CD14-positive monocyte (primary cell): ENCODE measurements at regions not wholly inside any gene's neighbourhood (a gene's known extent, or its start where the extent isn't known, plus 50 kb on each side); places are given as distances from the start of the nearest gene placed in this dataset.

Source experiments
- DNase-seq, 3 donors: peaks; one replicate each; pipeline ENCODE4 v3.0.0-alpha.2; 2011 to 2022
- H2AFZ ChIP-seq: 2 replicates; pipeline ENCODE4 v1.6.0; 2012; ENCODE audit warnings: mild to moderate bottlenecking, low read depth, low read length, inconsistent platforms; ENCODE audit not compliant: insufficient read depth, poor library complexity, severe bottlenecking
- H3K27ac ChIP-seq, 2 donors: 1 replicate in 1 of 2; 2 replicates in 1 of 2; pipeline ENCODE4 v1.5.1; 2012 to 2013; ENCODE audit warnings: low read length in 2 of 2, control low read depth in 1 of 2, inconsistent platforms in 1 of 2, low read depth in 1 of 2, mild to moderate bottlenecking in 1 of 2
- H3K27me3 ChIP-seq, 2 donors: one replicate each; pipeline versions ENCODE4 v1.6.0 to v1.6.1; 2011 to 2013; ENCODE audit warnings: low read length in 2 of 2; ENCODE audit not compliant: control insufficient read depth in 2 of 2, insufficient read depth in 2 of 2
- H3K36me3 ChIP-seq, 2 donors: replicated peaks in 1 of 2; 1 replicate in 1 of 2; 2 replicates in 1 of 2; pipeline versions ENCODE4 v1.5.1 to v1.6.1; 2012 to 2013; ENCODE audit warnings: low read length in 2 of 2, control low read depth in 1 of 2, inconsistent platforms in 1 of 2, mild to moderate bottlenecking in 1 of 2; ENCODE audit not compliant: insufficient read depth in 2 of 2, control insufficient read depth in 1 of 2
- H3K4me1 ChIP-seq, 2 donors: 1 replicate in 1 of 2; 2 replicates in 1 of 2; pipeline versions ENCODE4 v1.5.1 to v1.6.1; 2012 to 2013; ENCODE audit warnings: low read length in 2 of 2, control low read depth in 1 of 2, inconsistent platforms in 1 of 2, mild to moderate bottlenecking in 1 of 2, moderate library complexity in 1 of 2; ENCODE audit not compliant: insufficient read depth in 2 of 2, control insufficient read depth in 1 of 2
- H3K4me2 ChIP-seq: replicated peaks from 2 replicates; pipeline ENCODE3; 2012; ENCODE audit warnings: low read length, moderate library complexity, mild to moderate bottlenecking; ENCODE audit not compliant: poor library complexity, severe bottlenecking; ENCODE audit errors: extremely low read depth
- H3K4me3 ChIP-seq, 3 experiments: fragments of 200-600 bp in 1 of 3; sonication (generic) in 1 of 3; replicated peaks in 1 of 3; 1 replicate in 2 of 3; 2 replicates in 1 of 3; pipeline ENCODE4 v1.5.1; 2011 to 2013; ENCODE audit warnings: low read length in 3 of 3, mild to moderate bottlenecking in 3 of 3, control low read depth in 2 of 3, low read depth in 2 of 3, inconsistent platforms in 1 of 3, moderate library complexity in 1 of 3
- H3K79me2 ChIP-seq: 2 replicates; pipeline ENCODE4 v1.6.0; 2012; ENCODE audit warnings: mild to moderate bottlenecking, control low read depth, inconsistent platforms, low read length, moderate library complexity; ENCODE audit not compliant: insufficient read depth
- H3K9ac ChIP-seq: 2 replicates; pipeline ENCODE4 v1.6.0; 2017; ENCODE audit warnings: low read length, mild to moderate bottlenecking; ENCODE audit not compliant: insufficient read depth, poor library complexity, severe bottlenecking
- H3K9me3 ChIP-seq, 2 donors: replicated peaks in 1 of 2; 1 replicate in 1 of 2; 2 replicates in 1 of 2; pipeline versions ENCODE4 v1.5.1 to v1.6.1; 2012 to 2013; ENCODE audit warnings: low read length in 2 of 2, control low read depth in 1 of 2; ENCODE audit not compliant: control insufficient read depth in 1 of 2, insufficient read depth in 1 of 2
- H4K20me1 ChIP-seq: 2 replicates; pipeline ENCODE4 v1.6.0; 2012; ENCODE audit warnings: mild to moderate bottlenecking, low read length, control low read depth, moderate library complexity; ENCODE audit not compliant: insufficient read depth
- H3K27ac Mint-ChIP-seq, 7 donors: one replicate each; pipeline ENCODE4 v1.8.0; 2020; ENCODE audit warnings: mild to moderate bottlenecking in 7 of 7, mixed read lengths in 7 of 7, moderate library complexity in 6 of 7, inconsistent platforms in 2 of 7
- H3K27me3 Mint-ChIP-seq, 3 donors: one replicate each; pipeline ENCODE4 v1.8.0; 2021 to 2022; ENCODE audit warnings: low read depth in 3 of 3, mild to moderate bottlenecking in 3 of 3, mixed read lengths in 3 of 3, moderate library complexity in 3 of 3, inconsistent platforms in 1 of 3
- H3K36me3 Mint-ChIP-seq, 2 donors: one replicate each; pipeline ENCODE4 v1.8.0; 2020; ENCODE audit warnings: mixed read lengths in 2 of 2, inconsistent platforms in 1 of 2, mild to moderate bottlenecking in 1 of 2
- H3K4me1 Mint-ChIP-seq: one replicate; pipeline ENCODE4 v1.8.0; 2020; ENCODE audit warnings: mild to moderate bottlenecking, mixed read lengths
- H3K4me3 Mint-ChIP-seq, 2 donors: one replicate each; pipeline ENCODE4 v1.8.0; 2020; ENCODE audit warnings: mild to moderate bottlenecking in 2 of 2, mixed read lengths in 2 of 2, moderate library complexity in 1 of 2
- H3K9me3 Mint-ChIP-seq, 7 donors: one replicate each; pipeline ENCODE4 v1.8.0; 2020 to 2022; ENCODE audit warnings: mixed read lengths in 7 of 7, mild to moderate bottlenecking in 6 of 7, moderate library complexity in 6 of 7, inconsistent platforms in 2 of 7
- CTCF ChIP-seq: fragments of 200-600 bp; IDR thresholded peaks from one replicate; pipeline ENCODE4 v1.8.0; 2022; ENCODE audit warnings: antibody characterized with exemption, mild to moderate bottlenecking
- WGBS: methylation state at CpG from one replicate; pipeline ENCODE4 v1.1.5; 2013; ENCODE audit warnings: missing lambda C conversion rate; ENCODE audit not compliant: insufficient coverage; 5-methylcytosine and 5-hydroxymethylcytosine counted together
- intact Hi-C, 2 donors: fragments of 100-400 bp; cut with micrococcal nuclease; formaldehyde crosslinking; loops; one replicate each; pipeline versions ENCODE4 v1.15.0 to v1.15.1; 2023

DNA sequence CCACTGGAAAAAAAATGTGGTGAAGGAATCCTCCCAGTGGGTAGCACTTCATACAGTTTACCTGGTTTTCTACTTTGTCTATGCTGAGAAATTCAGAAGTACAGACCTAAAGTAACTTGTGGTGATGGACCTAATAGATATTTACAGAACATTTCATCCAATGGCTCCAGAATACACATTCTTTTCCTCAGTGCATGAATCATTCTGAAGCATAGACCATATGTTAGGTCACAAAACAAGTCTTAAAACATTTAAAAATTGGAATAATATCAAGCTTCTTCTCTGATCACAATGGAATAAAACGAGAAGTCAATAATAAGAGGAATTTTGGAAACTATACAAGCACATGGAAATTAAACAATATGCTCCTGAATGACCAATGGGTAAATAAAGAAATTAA is 450.1 kb upstream of the INTU start:
- Histone ChIP-seq H3K4me3 (no peak overlapping the region), H3K27ac (no peak overlapping the region), H3K79me2 (no peaks in the 10 kb centered on the region), H3K4me2 (no peak overlapping the region), H2AFZ (no peak overlapping the region), H3K27me3 (no peaks in the 10 kb centered on the region), H4K20me1 (no peaks in the 10 kb centered on the region), H3K9me3 (peaks cover 14 to 19% of the 10 kb centered on the region in 2 donors), H3K36me3 (no peaks in the 10 kb centered on the region), H3K4me1 (no peaks in the 10 kb centered on the region), H3K9ac (no peak overlapping the region)
- Mint-ChIP-seq H3K27me3 (peaks cover 0 to 2% (median 0%) of the 10 kb centered on the region in 3 donors), H3K4me1 (no peaks in the 10 kb centered on the region), H3K27ac (no peak overlapping the region), H3K9me3 (peaks cover 0 to 22% (median 13%) of the 10 kb centered on the region in 7 donors), H3K36me3 (no peaks in the 10 kb centered on the region), H3K4me3 (no peak overlapping the region)
- DNase-seq = no peak
- no CpG with 5 or more reads among the region's 1 CpG for WGBS
- no peak for TF ChIP-seq CTCF
- intact Hi-C loops = no loop called here

DNA sequence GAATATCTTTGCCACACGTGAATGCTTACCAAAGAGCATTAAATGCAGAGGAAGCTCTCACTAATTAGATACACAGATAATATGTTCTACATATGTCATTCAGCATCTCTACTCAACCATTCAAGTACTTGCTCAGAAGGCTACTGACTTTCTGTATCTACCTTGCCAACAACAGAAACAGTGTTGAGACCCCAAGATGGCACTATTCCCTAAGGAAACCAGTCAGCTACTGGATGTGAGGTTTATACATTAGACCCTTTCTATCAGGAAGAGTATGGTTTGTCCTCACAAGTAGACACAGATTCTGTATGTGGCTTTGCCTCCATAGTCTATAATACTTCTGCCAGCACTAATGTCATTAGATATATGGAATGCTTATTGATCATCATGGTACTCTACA is 443.9 kb upstream of the INTU start:
- H3K4me3 Mint-ChIP-seq = no peak overlapping the region
- Histone ChIP-seq H3K27me3 (no peaks in the 10 kb centered on the region), H2AFZ (no peak overlapping the region), H3K27ac (no peak overlapping the region), H3K4me3 (no peak overlapping the region), H3K9ac (no peak overlapping the region), H3K4me2 (no peak overlapping the region), H3K4me1 (no peaks in the 10 kb centered on the region), H4K20me1 (no peaks in the 10 kb centered on the region), H3K36me3 (no peaks in the 10 kb centered on the region), H3K9me3 (peaks cover 12 to 14% of the 10 kb centered on the region in 2 donors), H3K79me2 (no peaks in the 10 kb centered on the region)
- no CpG with 5 or more reads among the region's 1 CpG for WGBS
- no peak for DNase-seq
- H3K4me1 Mint-ChIP-seq = no peaks in the 10 kb centered on the region
- no peaks in the 10 kb centered on the region for H3K27me3 Mint-ChIP-seq
- no peaks in the 10 kb centered on the region for H3K36me3 Mint-ChIP-seq
- H3K27ac Mint-ChIP-seq = no peak overlapping the region
- peaks cover 0 to 15% (median 10%) of the 10 kb centered on the region in 7 donors for H3K9me3 Mint-ChIP-seq
- intact Hi-C loops = no loop called here
- TF ChIP-seq CTCF = no peak
